NB4 (cell line): ENCODE measurements at regions not wholly inside any gene's neighbourhood (a gene's known extent, or its start where the extent isn't known, plus 50 kb on each side); places are given as distances from the start of the nearest gene placed in this dataset.

ENCODE experiments used
- CTCF ChIP-seq: IDR thresholded peaks from one replicate; pipeline ENCODE4 v1.5.1; 2012; ENCODE audit warnings: low read depth, low read length
- MAX ChIP-seq: IDR thresholded peaks from 2 replicates; pipeline ENCODE4 v1.6.1; 2011; ENCODE audit warnings: low read depth, low read length
- MYC ChIP-seq: IDR thresholded peaks from 2 replicates; pipeline ENCODE4 v1.6.1; 2011; ENCODE audit warnings: low read depth, low read length
- POLR2A ChIP-seq: IDR thresholded peaks from 2 replicates; pipeline ENCODE4 v1.6.1; 2011; ENCODE audit warnings: mild to moderate bottlenecking; ENCODE audit not compliant: insufficient read length; ENCODE audit errors: extremely low read depth

- TF ChIP-seq POLR2A (no peak), CTCF (no peak), MYC (no peak), MAX (no peak)
Measured at GRCh38 chr9:96062854-96063253, 187.4 kb downstream of the ERCC6L2 start.
